ENCODE measurements at regions not wholly inside any gene's neighbourhood (a gene's known extent, or its start where the extent isn't known, plus 50 kb on each side); places are given as distances from the start of the nearest gene placed in this dataset.

DNA sequence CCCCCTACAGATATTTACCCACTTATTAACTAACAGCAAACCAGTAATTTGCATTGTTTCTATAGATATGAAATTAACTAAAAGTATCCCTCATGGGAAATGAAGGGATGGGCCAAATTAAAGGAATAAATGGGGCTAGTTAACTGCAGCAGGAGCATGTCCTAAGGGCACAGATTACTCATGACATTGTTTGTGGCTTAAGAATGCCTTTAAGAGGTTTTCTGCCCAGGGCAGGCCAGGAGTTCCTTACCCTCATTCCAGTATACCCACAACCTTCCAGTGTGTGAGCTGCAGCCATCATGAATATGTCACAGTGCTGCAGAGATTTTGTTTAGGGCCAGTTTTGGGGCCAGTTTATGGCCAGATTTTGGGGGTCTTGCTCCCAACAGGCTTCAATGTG is 1101.9 kb downstream of the PRIM2 start:
- no peaks in the 10 kb centered on the region for H3K4me1 Mint-ChIP-seq (ENCODE audit: low read depth, unreplicated experiment)
- no peak for DNase-seq
- peaks cover 12% of the 10 kb centered on the region for H3K9me3 Mint-ChIP-seq (ENCODE audit: unreplicated experiment)
- H3K4me3 Mint-ChIP-seq (ENCODE audit: unreplicated experiment): no peak overlapping the region
- H3K27me3 Mint-ChIP-seq (ENCODE audit: unreplicated experiment): no peaks in the 10 kb centered on the region
- no peak overlapping the region for H3K27ac Mint-ChIP-seq (ENCODE audit: unreplicated experiment)
- TF ChIP-seq, protein P1, sequence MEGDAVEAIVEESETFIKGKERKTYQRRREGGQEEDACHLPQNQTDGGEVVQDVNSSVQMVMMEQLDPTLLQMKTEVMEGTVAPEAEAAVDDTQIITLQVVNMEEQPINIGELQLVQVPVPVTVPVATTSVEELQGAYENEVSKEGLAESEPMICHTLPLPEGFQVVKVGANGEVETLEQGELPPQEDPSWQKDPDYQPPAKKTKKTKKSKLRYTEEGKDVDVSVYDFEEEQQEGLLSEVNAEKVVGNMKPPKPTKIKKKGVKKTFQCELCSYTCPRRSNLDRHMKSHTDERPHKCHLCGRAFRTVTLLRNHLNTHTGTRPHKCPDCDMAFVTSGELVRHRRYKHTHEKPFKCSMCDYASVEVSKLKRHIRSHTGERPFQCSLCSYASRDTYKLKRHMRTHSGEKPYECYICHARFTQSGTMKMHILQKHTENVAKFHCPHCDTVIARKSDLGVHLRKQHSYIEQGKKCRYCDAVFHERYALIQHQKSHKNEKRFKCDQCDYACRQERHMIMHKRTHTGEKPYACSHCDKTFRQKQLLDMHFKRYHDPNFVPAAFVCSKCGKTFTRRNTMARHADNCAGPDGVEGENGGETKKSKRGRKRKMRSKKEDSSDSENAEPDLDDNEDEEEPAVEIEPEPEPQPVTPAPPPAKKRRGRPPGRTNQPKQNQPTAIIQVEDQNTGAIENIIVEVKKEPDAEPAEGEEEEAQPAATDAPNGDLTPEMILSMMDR (IDR thresholded peaks at IDR 0.05; ENCODE audit: partially characterized antibody, unreplicated experiment): no peak
- no peaks in the 10 kb centered on the region for H3K36me3 Mint-ChIP-seq (ENCODE audit: unreplicated experiment)

All from glutamatergic neuron (in vitro differentiated cells).